Stimulated activated naive CD4-positive, alpha-beta T cell (primary cell): ENCODE measurements at regions not wholly inside any gene's neighbourhood (a gene's known extent, or its start where the extent isn't known, plus 50 kb on each side); places are given as distances from the start of the nearest gene placed in this dataset.
"Not testable (repeated sequence)": the region's sequence is repeated elsewhere in the genome, so short reads cannot be mapped to it uniquely, and the experiment has no call there.

Experiments
- DNase-seq, 6 experiments: peaks; one replicate each; lab custom pipeline; 2025; lab: John Stamatoyannopoulos, UW

DNA sequence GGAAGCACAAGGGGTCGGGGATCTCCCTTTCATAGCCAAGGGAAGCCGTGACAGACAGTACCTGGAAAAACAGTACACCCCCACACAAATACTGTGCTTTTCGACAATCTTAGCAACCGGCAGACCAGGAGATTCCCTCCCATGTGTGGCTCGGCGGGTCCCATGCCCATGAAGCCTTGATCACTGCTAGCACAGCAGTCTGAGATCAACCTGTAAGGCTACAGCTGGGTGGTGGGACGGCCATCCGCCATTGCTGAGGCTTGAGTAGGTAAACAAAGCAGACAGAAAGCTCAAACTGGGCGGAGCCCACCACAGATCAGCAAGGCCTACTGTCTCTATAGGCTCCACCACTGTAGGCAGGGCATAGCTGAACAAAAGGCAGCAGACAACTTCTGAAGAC is 180.2 kb upstream of the SOX6 start:
- DNase-seq: no peak

DNA sequence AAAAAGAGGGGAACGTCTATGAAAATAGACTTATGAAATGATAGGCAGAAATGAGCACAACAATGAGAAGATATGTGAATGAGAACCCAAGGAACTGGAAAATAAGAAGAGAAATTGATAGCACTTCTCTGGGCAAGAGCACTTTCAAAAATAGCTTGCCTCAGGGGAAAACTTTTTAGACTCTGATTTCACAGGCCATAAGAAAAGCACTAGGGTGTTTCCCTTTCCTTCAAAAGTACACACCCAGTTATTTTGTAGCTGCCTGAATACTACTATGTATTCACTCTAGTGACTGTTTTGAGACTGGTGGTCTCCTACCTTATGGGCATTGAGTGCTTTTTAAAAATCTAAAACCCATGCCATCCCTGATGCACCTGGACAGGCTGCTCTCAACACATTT is 172.3 kb upstream of the SOX6 start:
- DNase-seq: no peak

DNA sequence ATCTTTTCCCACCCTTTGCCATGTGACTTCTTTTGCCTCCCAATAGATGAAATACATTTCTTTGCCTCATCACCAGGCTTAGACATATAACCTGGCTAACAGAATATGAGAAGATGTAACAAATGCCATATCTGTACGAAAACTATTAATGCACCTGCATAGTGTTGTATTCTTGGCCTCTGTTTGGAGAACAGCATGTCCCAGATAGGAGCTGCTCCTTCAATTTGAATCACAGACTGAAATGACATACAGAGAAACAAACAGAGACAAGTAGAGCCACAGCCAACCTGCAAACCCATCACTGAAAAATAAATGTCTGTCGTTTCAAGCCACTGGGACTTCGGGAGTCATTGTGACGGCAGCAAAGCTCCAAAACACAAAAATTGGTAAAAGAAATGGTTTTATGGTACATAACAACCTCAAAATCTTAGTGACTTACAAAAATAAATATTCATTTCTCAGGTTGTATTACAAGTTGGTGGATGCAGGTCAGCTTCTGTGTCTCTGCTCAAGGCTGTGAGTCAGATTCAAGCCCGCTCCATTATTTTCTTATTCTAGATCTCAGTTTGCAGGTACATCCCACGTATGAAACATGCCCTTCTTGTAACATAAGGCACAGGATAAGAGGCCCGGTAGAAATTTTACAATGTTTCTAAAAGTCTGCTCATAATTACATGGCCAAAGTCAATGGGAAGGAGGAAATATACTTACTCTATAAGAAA is 171.3 kb upstream of the SOX6 start:
- DNase-seq: no peak

DNA sequence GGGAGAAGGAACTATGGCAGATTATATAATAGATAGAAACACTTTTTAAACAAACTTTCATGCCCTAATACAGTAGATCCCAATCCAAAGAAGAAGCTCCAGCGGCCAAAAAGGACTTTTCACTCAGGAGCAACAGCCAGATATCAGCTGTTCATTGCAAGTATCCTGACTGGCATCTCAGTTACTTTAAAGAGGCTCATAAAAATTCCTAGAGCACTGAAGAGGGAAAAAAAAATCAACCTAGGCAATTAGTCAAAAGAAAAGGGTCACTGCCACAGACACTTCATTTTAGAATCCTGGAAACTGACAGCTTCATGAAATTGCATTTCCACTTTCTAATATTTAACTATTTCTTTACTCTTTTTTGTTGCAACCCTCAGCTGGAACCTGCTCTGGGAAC is 170.6 kb upstream of the SOX6 start:
- DNase-seq: no peak

DNA sequence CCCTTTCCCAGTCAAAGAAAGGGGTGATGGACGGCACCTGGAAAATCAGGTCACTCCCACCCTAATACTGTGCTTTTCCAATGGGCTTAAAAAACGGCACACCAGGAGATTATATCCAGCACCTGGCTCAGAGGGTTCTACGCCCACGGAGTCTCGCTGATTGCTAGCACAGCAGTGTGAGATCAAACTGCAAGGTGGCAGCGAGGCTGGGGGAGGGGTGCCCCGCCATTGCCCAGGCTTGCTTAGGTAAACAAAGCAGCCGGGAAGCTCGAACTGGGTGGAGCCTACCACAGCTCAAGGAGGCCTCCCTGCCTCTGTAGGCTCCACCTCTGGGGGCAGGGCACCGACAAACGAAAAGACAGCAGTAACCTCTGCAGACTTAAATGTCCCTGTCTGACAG is 164.4 kb upstream of the SOX6 start:
- DNase-seq: not testable (repeated sequence)

DNA sequence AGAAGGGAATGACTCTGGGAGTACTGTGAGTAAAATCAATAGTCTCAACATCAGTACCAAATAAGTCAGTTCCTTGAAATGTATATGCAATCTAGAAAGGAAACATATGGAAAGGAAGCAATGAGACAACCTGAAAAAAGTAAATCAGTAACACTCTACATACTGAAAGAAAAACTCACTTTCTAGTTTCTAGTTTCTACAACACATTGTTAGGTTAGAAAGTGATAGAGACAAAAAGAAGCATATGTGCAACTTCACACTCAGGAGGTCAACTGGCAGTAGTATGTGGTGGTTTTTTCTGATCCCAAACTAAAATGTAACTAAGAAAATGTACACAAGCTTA is 156.5 kb upstream of the SOX6 start:
- no peak for DNase-seq

DNA sequence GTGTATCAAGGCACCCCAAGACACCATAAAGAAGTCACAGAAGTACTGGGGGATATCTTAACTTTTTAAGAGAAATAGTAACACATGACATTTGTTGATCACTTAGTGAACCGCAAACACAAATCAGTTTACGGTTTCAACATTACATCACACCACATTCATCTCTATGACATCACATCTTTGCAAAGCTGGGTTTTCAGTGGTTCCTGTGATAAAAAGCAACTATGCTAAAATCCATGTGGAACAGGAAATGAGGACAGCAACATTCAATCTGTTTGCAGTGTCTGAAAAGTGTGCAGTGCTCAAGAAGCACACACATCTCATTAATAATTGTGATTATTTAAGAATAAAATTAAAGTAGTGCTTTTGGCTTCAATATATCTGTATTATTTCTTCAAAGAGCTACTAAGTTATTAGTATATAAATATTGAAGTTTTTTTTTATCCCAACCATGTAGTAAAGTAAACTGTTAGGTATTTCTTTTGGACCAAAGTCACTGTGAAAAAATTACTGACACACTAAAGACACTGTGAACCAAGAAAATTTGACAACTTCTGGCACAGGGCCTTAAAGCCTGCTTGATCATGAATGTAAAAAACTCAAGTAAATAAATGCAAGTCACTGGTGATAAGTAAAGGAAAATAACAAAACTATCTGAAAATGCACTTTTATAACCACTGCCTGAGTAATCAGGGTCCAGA is 156.0 kb upstream of the SOX6 start:
- no peak for DNase-seq

DNA sequence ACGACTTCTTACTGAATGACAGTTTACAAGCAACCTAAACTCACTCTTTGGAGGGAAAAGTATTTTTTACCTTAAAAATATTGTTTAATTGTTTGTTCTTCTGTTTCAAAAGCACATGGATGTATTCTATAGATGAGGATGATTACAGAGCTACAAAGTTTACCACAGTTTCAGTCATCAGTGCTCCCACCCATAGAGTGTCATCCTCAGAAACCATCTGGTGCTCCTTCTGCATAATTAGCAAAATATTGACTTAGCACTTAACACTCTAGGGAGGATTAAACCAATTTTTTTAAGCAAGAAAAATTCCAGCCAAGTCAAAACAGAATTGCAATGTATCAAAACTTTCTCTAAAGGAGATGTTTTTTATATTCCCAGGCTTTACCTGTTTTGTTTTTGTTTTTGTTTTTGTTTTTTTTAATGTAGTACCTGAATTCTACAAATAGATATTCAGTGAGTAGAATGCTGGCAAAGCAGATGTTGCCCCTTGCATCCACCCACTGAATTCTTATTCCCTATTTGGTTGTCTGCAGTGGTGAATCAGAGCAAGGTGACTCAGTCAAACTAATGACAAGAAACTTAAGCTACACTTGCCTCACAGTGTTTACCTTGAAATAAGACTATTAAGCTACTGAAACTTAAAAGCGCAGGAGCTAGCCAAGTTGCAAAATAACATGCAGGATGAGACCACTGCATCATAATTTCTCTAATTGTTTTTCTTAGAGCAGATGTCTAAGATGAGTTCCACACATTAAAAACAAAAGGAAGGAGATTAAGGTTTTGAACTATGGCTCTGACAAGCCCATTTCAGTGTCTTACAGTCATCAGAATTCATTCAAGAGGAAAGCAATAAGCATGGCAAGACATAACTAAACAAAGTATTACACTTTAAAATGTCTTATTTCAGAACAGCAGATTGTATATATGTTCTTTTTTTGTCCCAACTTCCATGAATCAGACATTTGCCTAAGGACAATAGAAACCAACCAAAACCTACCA is 155.1 kb upstream of the SOX6 start:
- DNase-seq: no peak

DNA sequence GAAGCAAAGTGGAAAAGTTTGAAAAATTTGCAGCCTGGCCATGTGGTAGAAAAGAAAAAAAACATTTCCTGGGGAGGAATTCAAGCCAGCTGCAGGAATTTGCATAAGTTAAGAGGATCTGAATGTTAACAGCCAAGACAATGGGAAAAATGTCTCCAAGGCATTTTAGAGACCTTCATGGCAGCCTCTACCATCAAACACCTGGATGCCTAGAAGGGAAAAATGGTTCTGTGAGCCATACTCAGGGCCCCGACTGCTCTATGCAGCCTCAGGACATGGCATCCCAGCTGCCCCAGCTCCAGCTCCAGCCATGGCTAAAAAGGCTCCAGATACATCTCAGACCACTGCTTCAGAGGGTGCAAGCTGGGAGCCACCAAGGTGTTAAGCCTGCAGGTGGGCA is 149.1 kb upstream of the SOX6 start:
- DNase-seq: no peak

DNA sequence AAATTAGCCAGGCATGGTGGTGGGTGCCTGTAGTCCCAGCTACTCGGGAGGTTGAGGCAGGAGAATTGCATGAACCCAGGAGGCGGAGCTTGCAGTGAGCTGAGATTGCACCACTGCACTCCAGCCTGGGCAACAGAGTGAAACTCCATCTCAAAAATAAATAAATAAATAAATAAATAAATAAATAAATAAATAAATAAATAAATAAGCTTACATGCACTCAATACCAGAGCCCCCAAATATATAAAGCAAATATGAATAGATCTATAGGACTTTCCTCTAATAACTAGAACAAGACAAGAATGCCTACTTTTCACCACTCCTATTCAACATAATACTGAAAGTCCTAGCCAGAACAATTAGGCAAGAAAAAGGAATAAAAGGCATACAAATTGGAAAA is 147.5 kb upstream of the SOX6 start:
- DNase-seq: not testable (repeated sequence)

DNA sequence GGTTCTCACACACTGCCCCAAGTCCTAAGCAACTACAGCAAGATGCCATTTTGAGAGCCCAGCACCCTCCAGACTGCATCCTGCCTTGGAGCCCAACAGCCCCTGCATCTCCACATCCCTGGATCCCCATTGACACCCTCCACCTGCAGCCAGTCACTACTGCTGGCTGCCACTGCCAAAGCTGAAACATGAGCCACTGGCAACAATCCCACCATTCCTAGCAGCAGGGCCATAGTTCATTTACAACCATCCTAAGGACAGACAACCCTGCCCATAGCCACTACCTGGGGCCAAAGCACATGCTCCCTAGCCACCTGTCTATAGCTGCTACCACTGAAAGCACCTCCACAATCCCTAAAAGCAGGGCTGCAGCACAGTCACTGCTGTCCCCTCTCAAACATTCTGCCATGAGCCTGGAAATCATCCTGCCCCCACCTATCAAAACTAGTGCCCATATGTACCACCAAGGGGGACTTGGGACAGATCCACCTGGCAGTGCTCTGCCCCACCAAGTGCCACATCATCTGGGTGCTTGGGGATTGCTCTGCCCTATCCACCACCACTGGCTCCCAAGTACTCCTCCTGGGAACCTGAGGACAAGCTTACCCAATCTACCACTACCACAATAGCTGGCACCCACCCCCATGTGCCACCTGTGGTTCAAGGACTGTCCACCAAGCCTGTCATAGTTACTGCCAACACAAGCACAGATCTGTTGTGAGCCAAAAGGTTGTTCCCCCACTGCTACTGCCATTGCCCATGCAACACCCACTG is 138.8 kb upstream of the SOX6 start:
- DNase-seq: no peak

DNA sequence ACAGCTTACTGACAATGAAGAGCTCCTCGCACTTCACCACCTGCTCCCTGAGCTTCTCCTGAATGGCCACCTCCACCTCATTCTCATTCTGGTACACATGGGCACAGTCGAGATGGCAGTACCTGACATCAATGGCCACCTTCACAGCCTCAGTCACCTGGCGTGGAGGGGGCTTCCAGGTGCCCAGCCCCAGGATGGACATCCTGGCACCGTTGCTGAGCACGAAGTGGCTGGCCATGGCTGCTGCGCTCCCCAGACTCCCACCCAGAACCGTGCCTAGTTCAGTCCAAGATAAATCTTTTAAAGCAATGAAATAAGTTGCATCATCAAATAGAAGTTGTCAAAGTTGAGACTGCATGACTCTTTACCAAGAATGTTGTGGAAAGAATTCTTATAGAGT is 128.1 kb upstream of the SOX6 start:
- DNase-seq: no peak

DNA sequence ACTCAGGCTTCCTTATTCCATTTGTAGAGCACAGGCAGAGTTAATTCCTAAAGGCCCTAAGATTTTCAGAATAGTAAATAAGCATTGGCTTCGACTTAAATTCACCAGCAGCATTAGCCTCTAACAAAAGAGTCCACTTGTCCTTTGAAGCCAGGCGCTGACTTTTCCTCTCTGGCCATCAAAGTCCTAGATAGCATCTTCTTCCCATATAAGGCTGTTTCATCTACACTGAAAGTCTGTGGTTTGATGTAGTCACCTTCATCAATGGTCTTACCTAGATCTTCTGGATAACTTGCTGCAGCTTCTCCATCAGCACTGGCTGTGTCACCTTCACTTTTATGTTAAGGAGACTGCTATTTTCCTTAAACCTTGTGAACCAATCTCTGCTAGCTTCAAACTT is 118.3 kb upstream of the SOX6 start:
- no peak for DNase-seq

DNA sequence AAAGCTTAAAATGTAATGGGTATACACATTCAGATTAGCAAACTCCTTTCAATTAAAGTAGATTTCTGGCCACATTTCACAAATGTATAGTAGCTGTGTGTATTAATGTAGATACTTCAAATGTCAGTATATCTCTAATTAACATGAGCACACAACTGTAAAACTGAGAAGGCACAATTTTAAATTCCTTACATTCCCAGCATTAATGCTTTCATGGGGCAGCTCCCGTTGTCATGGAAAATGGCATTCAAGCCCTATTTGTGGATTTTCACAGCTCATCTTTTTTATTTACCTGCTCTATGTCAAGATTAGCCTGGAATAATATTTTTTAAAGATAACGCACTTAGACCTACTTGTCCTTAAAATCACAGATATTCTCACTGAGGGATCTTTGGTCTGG is 113.6 kb upstream of the SOX6 start:
- DNase-seq: no peak

DNA sequence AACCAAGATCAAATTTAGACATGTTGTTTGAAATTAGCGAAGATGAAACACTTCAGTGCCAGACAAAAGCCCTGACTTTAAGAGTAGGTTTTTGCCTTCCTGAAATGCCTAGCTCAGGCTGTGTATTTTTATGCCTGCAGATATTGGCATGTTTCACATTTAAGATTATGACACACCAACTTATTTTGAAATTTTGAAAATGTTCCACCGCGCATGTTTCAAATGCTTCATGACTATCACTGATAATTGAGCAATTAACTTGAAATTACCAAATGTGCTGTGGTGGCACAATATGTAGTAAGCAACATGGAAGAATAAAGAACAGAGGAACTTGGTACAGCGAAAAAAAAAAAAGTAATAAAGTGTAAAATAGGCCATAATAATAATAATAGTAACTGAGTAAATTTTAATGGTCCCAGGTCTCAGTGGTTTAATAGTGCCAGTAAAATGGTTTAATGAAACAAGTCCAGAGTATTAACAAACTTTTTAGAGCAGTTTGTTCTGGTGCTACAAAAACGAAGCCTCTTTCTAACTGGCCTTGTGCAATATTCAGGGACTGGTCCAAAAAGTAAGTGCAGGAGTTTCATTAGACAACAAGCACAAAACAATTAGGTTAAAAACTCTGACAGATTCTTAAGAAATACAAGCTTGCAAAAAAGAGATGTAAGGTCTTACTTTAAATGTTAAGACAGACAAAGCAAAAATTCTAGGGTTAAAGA is 112.5 kb upstream of the SOX6 start:
- DNase-seq: no peak

DNA sequence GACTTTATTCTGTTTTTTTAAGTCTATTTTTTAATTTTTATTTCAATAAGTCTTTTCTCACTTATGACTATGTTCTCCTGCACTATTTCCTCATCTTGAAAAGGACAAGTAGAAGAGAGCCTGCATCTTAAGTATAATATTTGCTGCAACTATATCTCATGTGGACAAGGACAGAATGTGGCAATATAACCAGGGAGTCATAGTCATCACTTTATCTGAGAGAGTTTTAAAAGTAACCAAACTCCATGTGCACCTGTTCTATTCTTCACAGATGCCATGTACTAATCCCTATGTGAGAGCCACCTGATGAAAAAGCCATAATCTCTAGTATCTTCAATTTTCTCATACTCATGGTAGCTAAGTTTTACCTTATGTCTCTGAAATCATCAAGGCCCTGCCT is 104.2 kb upstream of the SOX6 start:
- no peak for DNase-seq

DNA sequence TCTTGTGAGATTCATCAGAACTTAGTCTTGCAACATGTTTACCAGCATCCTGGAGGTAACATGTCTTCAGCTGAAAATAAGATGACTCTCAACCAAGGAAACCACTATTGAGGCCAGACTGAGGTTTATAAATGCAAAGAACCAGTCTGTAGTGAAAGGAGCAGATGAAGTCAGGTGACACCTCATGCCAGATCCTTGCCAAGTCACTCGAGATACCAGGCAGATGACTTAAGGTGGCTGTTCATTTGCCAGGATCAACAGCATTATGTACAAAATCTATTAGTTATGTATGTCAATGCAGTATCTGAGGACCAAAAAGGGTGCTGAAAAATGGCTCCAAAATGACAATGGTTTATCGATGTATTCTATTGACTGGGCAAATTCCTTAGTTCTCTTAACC is 100.0 kb upstream of the SOX6 start:
- DNase-seq: no peak

DNA sequence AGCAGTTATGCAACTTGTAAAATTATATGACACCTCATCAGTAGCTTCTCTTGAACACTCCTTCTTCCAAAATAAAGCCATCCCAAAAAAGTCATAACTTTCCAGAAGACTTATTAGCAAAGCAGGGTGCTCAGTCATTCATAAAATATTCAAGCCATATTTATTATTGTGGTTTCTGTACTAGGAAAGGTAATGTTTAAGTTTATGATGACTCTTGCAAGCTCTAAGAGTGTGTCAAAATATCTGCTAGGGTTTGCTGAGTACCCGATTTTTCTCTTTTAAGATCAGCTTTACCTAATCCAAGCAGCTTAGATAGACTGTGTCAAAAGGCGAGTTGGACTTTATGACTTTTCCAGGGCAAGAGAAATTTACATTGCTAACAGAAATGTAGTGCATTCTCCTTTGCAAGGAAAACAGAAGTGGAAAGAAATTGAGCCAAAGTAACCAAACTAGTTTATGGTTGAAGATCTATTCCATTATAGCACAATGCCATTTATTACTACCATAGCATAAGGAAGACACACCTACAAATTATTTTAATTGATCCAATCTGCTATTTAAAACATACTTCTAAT is 98.0 kb upstream of the SOX6 start:
- DNase-seq: no peak

DNA sequence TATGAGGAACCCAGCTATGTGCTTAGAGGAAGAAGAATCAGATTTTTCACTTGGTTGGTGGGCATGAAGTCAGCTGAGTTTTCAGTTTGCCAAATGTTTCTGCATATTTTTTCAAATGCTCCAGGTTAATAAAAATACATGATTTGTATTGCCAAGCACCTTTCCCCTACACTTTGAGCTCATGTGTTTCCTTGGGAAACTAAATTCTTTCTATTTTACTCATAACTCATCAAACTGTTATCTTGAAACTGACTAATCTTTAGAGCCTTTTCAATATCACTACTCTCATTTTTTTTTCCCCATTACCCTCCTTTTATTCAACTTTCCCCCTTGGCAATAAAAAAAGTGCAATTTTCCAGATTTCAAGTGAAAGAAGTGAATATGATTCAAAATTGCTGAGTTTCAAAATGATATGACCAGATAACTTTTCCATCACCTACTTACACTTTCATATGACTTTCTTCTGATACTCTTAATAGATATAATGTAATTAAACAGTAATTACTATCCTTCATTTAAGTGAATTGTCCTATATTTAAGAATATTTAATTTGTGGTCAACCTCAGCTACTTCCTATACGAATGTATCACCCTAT is 91.9 kb upstream of the SOX6 start:
- DNase-seq: no peak

DNA sequence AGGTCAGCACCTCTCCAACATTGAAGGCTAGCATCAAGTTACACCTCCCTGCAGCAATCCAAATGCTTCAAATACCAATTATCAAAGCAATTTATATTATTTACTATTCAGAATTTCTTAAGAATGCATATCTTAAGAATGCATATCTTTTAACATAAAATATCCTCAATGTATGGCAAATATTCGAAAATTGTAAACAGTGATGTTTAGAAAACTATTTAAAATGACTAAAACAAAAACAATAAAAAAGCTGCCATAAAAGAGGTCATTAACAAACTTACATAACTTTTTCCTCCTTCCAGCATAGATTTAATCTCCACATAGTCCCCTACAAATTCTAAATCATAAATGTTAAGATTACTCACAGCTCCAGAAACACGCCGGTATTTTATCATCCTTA is 85.1 kb upstream of the SOX6 start:
- DNase-seq: no peak

DNA sequence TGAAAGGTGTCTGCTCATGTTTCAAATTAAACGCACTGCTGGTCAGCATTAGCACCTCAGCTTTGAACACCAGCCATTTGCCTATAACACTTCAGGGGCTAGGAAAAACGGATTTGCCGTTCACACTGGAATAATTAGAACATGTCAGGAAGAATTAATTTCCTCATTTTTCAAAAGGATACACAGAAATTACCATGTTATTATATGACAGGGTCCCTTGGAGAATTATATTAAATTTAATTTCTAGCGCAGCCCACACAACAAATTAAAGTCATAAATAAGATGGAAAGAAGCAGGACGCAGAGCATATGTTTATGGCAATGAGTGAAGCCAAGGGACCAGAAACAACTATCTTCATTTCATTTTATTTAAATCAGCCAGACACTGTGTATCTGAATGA is 83.8 kb upstream of the SOX6 start:
- no peak for DNase-seq
